Testis (tissue), 2 donors: ENCODE measurements at regions not wholly inside any gene's neighbourhood (a gene's known extent, or its start where the extent isn't known, plus 50 kb on each side); places are given as distances from the start of the nearest gene placed in this dataset.

Experiments used
- POLR2A ChIP-seq: fragments of 450-650 bp; IDR thresholded peaks from one replicate; pipeline ENCODE4 v1.6.1; 2017; ENCODE audit warnings: antibody characterized with exemption, mild to moderate bottlenecking, moderate library complexity
- TF ChIP-seq, protein P1 (sequence below), 3 experiments: fragments of 450-650 bp in 2 of 3; fragments of 200-600 bp in 1 of 3; sonication (generic) in 1 of 3; IDR thresholded peaks; one replicate each; pipeline ENCODE4 v1.5.1; 2016 to 2019; ENCODE audit warnings: antibody characterized with exemption in 3 of 3, mild to moderate bottlenecking in 2 of 3, moderate library complexity in 1 of 3

- TF ChIP-seq, protein P1, sequence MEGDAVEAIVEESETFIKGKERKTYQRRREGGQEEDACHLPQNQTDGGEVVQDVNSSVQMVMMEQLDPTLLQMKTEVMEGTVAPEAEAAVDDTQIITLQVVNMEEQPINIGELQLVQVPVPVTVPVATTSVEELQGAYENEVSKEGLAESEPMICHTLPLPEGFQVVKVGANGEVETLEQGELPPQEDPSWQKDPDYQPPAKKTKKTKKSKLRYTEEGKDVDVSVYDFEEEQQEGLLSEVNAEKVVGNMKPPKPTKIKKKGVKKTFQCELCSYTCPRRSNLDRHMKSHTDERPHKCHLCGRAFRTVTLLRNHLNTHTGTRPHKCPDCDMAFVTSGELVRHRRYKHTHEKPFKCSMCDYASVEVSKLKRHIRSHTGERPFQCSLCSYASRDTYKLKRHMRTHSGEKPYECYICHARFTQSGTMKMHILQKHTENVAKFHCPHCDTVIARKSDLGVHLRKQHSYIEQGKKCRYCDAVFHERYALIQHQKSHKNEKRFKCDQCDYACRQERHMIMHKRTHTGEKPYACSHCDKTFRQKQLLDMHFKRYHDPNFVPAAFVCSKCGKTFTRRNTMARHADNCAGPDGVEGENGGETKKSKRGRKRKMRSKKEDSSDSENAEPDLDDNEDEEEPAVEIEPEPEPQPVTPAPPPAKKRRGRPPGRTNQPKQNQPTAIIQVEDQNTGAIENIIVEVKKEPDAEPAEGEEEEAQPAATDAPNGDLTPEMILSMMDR (IDR thresholded peaks at IDR 0.05): no peak
- no peak for TF ChIP-seq POLR2A
Observed at GRCh38 chr11:39443424-39444022, 2015.9 kb downstream of the LRRC4C start.
